BE2C (cell line): ENCODE measurements at regions not wholly inside any gene's neighbourhood (a gene's known extent, or its start where the extent isn't known, plus 50 kb on each side); places are given as distances from the start of the nearest gene placed in this dataset.

Experiments
- DNase-seq: peaks from one replicate; pipeline ENCODE4 v3.0.0-alpha.2; 2020
- H3K27me3 ChIP-seq: fragments of 250-450 bp; sonication (Bioruptor Pico); 2 replicates; pipeline ENCODE4 v1.5.1; 2020; ENCODE audit warnings: mild to moderate bottlenecking
- H3K36me3 ChIP-seq: fragments of 250-450 bp; sonication (Bioruptor Pico); 2 replicates; pipeline ENCODE4 v1.5.1; 2020; ENCODE audit warnings: mild to moderate bottlenecking
- H3K4me1 ChIP-seq: fragments of 250-450 bp; sonication (Bioruptor Pico); 2 replicates; pipeline ENCODE4 v1.5.1; 2020
- H3K4me3 ChIP-seq: 2 replicates; pipeline ENCODE4 v1.5.1; 2011; ENCODE audit warnings: low read depth, low read length
- H3K9me3 ChIP-seq: fragments of 250-450 bp; sonication (Bioruptor Pico); 2 replicates; pipeline ENCODE4 v1.5.1; 2020
- CTCF ChIP-seq: IDR thresholded peaks from 2 replicates; pipeline ENCODE4 v1.5.1; 2012; ENCODE audit warnings: mild to moderate bottlenecking, low read depth, low read length

DNA sequence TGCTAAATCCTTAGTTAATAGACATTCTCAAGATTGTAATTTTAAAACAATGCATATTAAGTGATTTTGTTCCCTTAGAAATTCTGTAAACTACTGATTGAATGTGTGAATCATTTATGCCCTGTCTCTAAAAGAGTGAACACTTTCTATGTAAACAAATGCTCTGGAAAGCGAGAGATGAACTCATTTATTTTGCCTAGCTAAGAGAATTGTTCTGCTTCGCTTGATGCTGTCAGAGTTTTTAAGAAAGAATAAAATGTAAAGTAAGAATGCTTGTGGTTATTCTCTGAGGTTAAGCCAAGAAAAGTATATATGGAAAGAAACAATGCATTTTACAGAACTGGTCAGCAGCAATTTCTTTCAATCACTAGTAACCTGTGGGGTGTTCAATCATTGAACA, 347.4 kb upstream of the NUDT12 start:
- no peak overlapping the region for H3K4me3 ChIP-seq
- DNase-seq, result no peak
- no peaks in the 10 kb centered on the region for H3K36me3 ChIP-seq
- TF ChIP-seq CTCF, result no peak
- H3K4me1 ChIP-seq, result no peaks in the 10 kb centered on the region
- no peaks in the 10 kb centered on the region for H3K9me3 ChIP-seq
- H3K27me3 ChIP-seq, result no peaks in the 10 kb centered on the region

DNA sequence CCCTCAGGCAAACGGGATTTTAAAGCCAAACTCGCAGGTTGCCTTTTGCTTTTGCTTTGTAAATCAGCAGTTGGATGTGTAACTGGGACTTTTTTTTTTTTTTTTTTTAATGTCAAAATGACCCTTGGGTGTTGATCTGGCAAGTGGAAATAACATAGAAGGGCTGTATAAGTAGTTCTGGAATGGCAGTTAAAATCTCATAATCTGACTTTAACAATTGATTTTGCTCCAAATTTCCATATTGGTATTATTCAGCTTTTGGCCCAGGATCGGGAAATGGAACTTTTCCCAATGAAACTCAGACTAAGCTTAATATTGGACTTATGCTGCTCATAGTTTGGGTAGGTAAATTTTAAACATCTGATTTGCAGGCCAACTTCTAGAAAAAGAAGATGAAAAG, 346.8 kb upstream of the NUDT12 start:
- Histone ChIP-seq H3K4me1 (no peaks in the 10 kb centered on the region), H3K27me3 (no peaks in the 10 kb centered on the region), H3K36me3 (no peaks in the 10 kb centered on the region), H3K9me3 (no peaks in the 10 kb centered on the region), H3K4me3 (no peak overlapping the region)
- no peak for DNase-seq
- TF ChIP-seq CTCF, result no peak

- no peak for TF ChIP-seq CTCF
- Histone ChIP-seq H3K4me1 (no peaks in the 10 kb centered on the region), H3K27me3 (no peaks in the 10 kb centered on the region), H3K9me3 (no peaks in the 10 kb centered on the region), H3K36me3 (no peaks in the 10 kb centered on the region), H3K4me3 (no peak overlapping the region)
- no peak for DNase-seq
Measured at GRCh38 chr5:103908336-103909080, 345.9 kb upstream of the NUDT12 start.

DNA sequence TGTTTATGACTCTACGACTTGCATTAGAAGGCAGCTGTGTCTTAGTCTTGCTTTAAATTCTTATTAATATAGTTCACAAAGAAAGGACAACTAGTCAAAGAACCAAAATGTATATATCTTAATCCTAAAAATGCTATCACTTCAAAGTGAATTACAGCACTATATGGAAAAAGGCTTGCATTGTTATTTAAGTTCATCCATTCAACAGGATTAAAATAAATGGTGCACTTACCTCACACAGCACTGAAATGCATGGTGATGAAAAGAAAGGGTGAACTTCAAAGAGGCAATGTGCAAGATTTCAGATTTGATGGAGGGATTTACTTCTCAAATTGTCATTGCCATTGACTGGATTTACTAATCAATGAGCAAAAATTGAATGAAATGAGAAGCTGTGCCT, 344.4 kb upstream of the NUDT12 start:
- no peak for TF ChIP-seq CTCF
- no peak for DNase-seq
- no peaks in the 10 kb centered on the region for H3K9me3 ChIP-seq
- H3K27me3 ChIP-seq, result no peaks in the 10 kb centered on the region
- no peak overlapping the region for H3K4me3 ChIP-seq
- no peaks in the 10 kb centered on the region for H3K4me1 ChIP-seq
- H3K36me3 ChIP-seq, result no peaks in the 10 kb centered on the region

GRCh38 chr5:103904651-103905050, 342.1 kb upstream of the NUDT12 start:
- no peak for DNase-seq
- TF ChIP-seq CTCF, result no peak
- Histone ChIP-seq H3K4me1 (no peaks in the 10 kb centered on the region; the same call in 1 of the 2 replicates), H3K9me3 (no peaks in the 10 kb centered on the region), H3K36me3 (no peaks in the 10 kb centered on the region), H3K27me3 (no peaks in the 10 kb centered on the region), H3K4me3 (no peak overlapping the region)

DNA sequence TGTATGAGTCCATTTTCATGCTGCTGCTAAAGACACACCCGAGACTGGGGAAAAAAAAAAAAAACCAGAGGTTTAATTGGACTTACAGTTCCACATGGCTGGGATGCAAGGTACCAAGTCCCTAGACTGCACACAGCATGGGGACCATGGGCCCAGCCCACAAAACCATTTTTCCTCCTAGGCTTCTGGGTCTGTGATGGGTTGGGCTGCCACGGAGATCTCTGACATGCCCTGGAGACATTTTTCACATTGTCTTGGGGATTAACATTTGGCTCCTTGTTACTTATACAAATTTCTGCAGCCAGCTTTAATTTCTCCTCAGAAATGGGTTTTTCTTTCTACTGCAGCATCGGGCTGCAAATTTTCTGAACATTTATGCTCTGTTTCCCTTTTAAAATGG, 340.3 kb upstream of the NUDT12 start:
- H3K36me3 ChIP-seq, result no peaks in the 10 kb centered on the region
- DNase-seq, result no peak
- no peaks in the 10 kb centered on the region for H3K9me3 ChIP-seq
- no peaks in the 10 kb centered on the region for H3K27me3 ChIP-seq
- H3K4me3 ChIP-seq, result no peak overlapping the region
- TF ChIP-seq CTCF, result no peak
- H3K4me1 ChIP-seq, result no peaks in the 10 kb centered on the region; the same call in 1 of the 2 replicates
